ENCODE measurements at regions not wholly inside any gene's neighbourhood (a gene's known extent, or its start where the extent isn't known, plus 50 kb on each side); places are given as distances from the start of the nearest gene placed in this dataset.

GRCh38 chr10:104520653-104521052 is 120.4 kb upstream of the SORCS3 start:
- no peak for TF ChIP-seq CTCF (IDR thresholded peaks at IDR 0.05; ENCODE audit: low read depth, low read length)
- no peak for TF ChIP-seq EZH2phosphoT487 (IDR thresholded peaks at IDR 0.05; ENCODE audit: low read depth)

Data from OCI-LY3 (cell line).